ENCODE measurements at regions not wholly inside any gene's neighbourhood (a gene's known extent, or its start where the extent isn't known, plus 50 kb on each side); places are given as distances from the start of the nearest gene placed in this dataset.

GRCh38 chr1:4086085-4086850, 186.2 kb upstream of the C1orf174 start:
- no peak for TF ChIP-seq CTCF (conservative IDR thresholded peaks at IDR 0.05)
- no peak overlapping the region for H3K27ac ChIP-seq

GRCh38 chr1:4086921-4087320, 186.8 kb upstream of the C1orf174 start:
- TF ChIP-seq CTCF (conservative IDR thresholded peaks at IDR 0.05) = no peak
- no peak overlapping the region for H3K27ac ChIP-seq

- no peak for TF ChIP-seq CTCF (conservative IDR thresholded peaks at IDR 0.05)
- H3K27ac ChIP-seq = no peak overlapping the region
These were observed 187.7 kb upstream of the C1orf174 start for GRCh38 chr1:4087530-4088420.

GRCh38 chr1:4088676-4089075, 188.6 kb upstream of the C1orf174 start:
- H3K27ac ChIP-seq = no peak overlapping the region
- TF ChIP-seq CTCF (conservative IDR thresholded peaks at IDR 0.05) = no peak

- no peak overlapping the region for H3K27ac ChIP-seq
- no peak for TF ChIP-seq CTCF (conservative IDR thresholded peaks at IDR 0.05)
These were observed 189.5 kb upstream of the C1orf174 start for GRCh38 chr1:4089421-4090175.

- no peak for TF ChIP-seq CTCF (conservative IDR thresholded peaks at IDR 0.05)
These were observed 190.5 kb upstream of the C1orf174 start for GRCh38 chr1:4090556-4090955.

More at GRCh38 chr1:4090556-4090955, 190.5 kb upstream of the C1orf174 start:
- H3K27ac ChIP-seq = no peak overlapping the region

All from VCaP (cell line).